Transverse colon (tissue), 3 donors: ENCODE measurements at regions not wholly inside any gene's neighbourhood (a gene's known extent, or its start where the extent isn't known, plus 50 kb on each side); places are given as distances from the start of the nearest gene placed in this dataset.

Experiments used
- POLR2A ChIP-seq: fragments of 450-650 bp; IDR thresholded peaks from one replicate; pipeline ENCODE4 v1.6.1; 2016; ENCODE audit warnings: antibody characterized with exemption, mild to moderate bottlenecking, moderate library complexity
- TF ChIP-seq, protein P1 (sequence below), 5 experiments: fragments of 200-600 bp in 3 of 5; fragments of 450-650 bp in 2 of 5; sonication (generic) in 3 of 5; IDR thresholded peaks; 1 replicate in 2 of 5; 2 replicates in 3 of 5; pipeline ENCODE4 v1.5.1; 2016 to 2017; ENCODE audit warnings: antibody characterized with exemption in 5 of 5, inconsistent platforms in 3 of 5, mild to moderate bottlenecking in 2 of 5, moderate library complexity in 1 of 5

DNA sequence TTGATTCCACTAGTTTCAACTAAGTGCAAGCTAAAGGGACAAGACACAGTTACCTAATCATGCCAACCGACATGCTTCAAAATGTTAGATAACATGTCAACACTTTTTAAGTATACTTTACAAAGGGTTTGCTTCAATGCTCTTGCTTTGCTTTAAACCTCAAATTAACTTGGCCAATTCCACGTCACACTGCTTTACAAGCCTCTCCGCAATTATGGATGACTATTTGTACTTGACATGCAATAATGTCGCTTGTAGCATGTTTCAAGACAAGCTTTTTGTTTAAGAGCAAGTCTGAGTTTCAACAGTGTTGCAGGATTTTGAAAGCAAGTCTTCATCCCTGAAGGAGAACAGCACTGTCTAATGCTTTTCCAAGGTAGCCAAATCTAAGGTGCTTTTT is 86.9 kb downstream of the CNTN3 start:
- TF ChIP-seq, protein P1, sequence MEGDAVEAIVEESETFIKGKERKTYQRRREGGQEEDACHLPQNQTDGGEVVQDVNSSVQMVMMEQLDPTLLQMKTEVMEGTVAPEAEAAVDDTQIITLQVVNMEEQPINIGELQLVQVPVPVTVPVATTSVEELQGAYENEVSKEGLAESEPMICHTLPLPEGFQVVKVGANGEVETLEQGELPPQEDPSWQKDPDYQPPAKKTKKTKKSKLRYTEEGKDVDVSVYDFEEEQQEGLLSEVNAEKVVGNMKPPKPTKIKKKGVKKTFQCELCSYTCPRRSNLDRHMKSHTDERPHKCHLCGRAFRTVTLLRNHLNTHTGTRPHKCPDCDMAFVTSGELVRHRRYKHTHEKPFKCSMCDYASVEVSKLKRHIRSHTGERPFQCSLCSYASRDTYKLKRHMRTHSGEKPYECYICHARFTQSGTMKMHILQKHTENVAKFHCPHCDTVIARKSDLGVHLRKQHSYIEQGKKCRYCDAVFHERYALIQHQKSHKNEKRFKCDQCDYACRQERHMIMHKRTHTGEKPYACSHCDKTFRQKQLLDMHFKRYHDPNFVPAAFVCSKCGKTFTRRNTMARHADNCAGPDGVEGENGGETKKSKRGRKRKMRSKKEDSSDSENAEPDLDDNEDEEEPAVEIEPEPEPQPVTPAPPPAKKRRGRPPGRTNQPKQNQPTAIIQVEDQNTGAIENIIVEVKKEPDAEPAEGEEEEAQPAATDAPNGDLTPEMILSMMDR (IDR thresholded peaks at IDR 0.05), result no peak
- TF ChIP-seq POLR2A, result no peak
